ENCODE measurements at regions not wholly inside any gene's neighbourhood (a gene's known extent, or its start where the extent isn't known, plus 50 kb on each side); places are given as distances from the start of the nearest gene placed in this dataset.

GRCh38 chr7:69412331-69413146, 185.7 kb upstream of the AUTS2 start:
- H4K20me1 ChIP-seq = no peaks in the 10 kb centered on the region
- TF ChIP-seq Cebpa-rat (IDR thresholded peaks at IDR 0.05) = no peak
- H3K4me1 ChIP-seq = peaks cover 8 to 29% (median 14%) of the 10 kb centered on the region in 10 experiments; a peak in 17 of 20 replicates
- peak overlapping the region in 10 of 11 experiments; percentile 1 to 55 (median 18); a peak in 13 of 22 replicates for H3K4me2 ChIP-seq
- H3K9ac ChIP-seq = no peak overlapping the region
- no peaks in the 10 kb centered on the region for H3K27me3 ChIP-seq
- H3K36me3 ChIP-seq = peaks cover 0 to 3% (median 0%) of the 10 kb centered on the region in 11 experiments; a peak in 1 of 22 replicates
- 0 out of 22 replicates have a peak overlapping the region, but pooled peaks of 1 of the 11 experiments have one; percentile 17 for H3K27ac ChIP-seq
- no peak overlapping the region for H3K4me3 ChIP-seq
- H3K9me3 ChIP-seq (replicated peaks in 1 of 11) = peaks cover 14 to 29% (median 23%) of the 10 kb centered on the region in 11 experiments

- H3K9me3 ChIP-seq (replicated peaks in 1 of 11) = peaks cover 22 to 38% (median 30%) of the 10 kb centered on the region in 11 experiments
- no peak for TF ChIP-seq Cebpa-rat (IDR thresholded peaks at IDR 0.05)
- H3K36me3 ChIP-seq = peaks cover 0 to 3% (median 0%) of the 10 kb centered on the region in 11 experiments; a peak in 1 of 22 replicates
- H3K27ac ChIP-seq = no peak overlapping the region
- peaks cover 24 to 47% (median 31%) of the 10 kb centered on the region in 10 experiments for H3K4me1 ChIP-seq
- no peak overlapping the region for H3K4me3 ChIP-seq
- H4K20me1 ChIP-seq = no peaks in the 10 kb centered on the region
- H3K4me2 ChIP-seq = no peak overlapping the region
- no peaks in the 10 kb centered on the region for H3K27me3 ChIP-seq
- no peak overlapping the region for H3K9ac ChIP-seq
Measured at GRCh38 chr7:69414555-69414954, 183.7 kb upstream of the AUTS2 start.

GRCh38 chr7:69418869-69419670, 179.2 kb upstream of the AUTS2 start:
- Histone ChIP-seq H3K4me2 (peak overlapping the region; percentile 62 to 78 (median 69)), H3K4me1 (peaks cover 26 to 71% (median 59%) of the 10 kb centered on the region in 10 experiments), H4K20me1 (no peaks in the 10 kb centered on the region), H3K27me3 (no peaks in the 10 kb centered on the region), H3K9me3 (replicated peaks in 1 of 11) (peaks cover 22 to 38% (median 30%) of the 10 kb centered on the region in 11 experiments), H3K4me3 (peak overlapping the region in 3 of 10 experiments; percentile 3 to 19 (median 14); a peak in 5 of 20 replicates), H3K36me3 (peaks cover 0 to 3% (median 0%) of the 10 kb centered on the region in 11 experiments; a peak in 1 of 22 replicates), H3K9ac (peak overlapping the region in 10 of 11 experiments; percentile 44 to 84 (median 76); a peak in 19 of 22 replicates), H3K27ac (peak overlapping the region; percentile 35 to 97 (median 92); a peak in 21 of 22 replicates)
- TF ChIP-seq Cebpa-rat (IDR thresholded peaks at IDR 0.05) = peak in 8 of 11 experiments; percentile 51 to 97 (median 80); a peak in 14 of 22 replicates

DNA sequence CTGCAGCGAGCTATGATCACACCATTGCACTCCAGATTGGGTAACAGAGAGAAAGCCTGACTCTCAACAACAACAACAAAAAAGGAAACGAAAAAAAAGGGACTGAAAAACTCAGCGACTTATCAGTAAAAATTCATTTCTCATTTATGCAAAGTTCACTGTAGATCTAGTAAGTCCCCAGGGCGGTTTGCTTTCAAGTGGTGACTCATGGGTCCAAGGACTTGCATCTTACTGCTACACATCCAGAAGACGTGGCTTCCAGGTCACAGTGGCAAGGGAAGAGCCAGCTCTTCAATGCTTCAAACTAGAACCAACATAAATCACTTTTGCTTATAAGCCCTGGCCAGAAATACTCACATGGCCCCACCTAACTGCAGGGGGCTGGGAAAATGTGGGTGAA, 178.3 kb upstream of the AUTS2 start:
- no peak overlapping the region for H3K4me3 ChIP-seq
- 0 out of 22 replicates have a peak, but pooled peaks of 1 of the 11 experiments have one; percentile 4 for TF ChIP-seq Cebpa-rat (IDR thresholded peaks at IDR 0.05)
- peak overlapping the region in 10 of 11 experiments; percentile 68 to 97 (median 92); a peak in 21 of 22 replicates for H3K27ac ChIP-seq
- H3K27me3 ChIP-seq = no peaks in the 10 kb centered on the region
- peaks cover 0 to 3% (median 0%) of the 10 kb centered on the region in 11 experiments; a peak in 1 of 22 replicates for H3K36me3 ChIP-seq
- peak overlapping the region in 10 of 11 experiments; percentile 44 to 84 (median 76); a peak in 18 of 22 replicates for H3K9ac ChIP-seq
- H3K9me3 ChIP-seq (replicated peaks in 1 of 11) = peaks cover 22 to 30% (median 23%) of the 10 kb centered on the region in 11 experiments
- peaks cover 26 to 79% (median 62%) of the 10 kb centered on the region in 10 experiments for H3K4me1 ChIP-seq
- peak overlapping the region; percentile 62 to 78 (median 69) for H3K4me2 ChIP-seq
- H4K20me1 ChIP-seq = no peaks in the 10 kb centered on the region

GRCh38 chr7:69422574-69422985, 175.7 kb upstream of the AUTS2 start:
- H3K27ac ChIP-seq = peak overlapping the region in 6 of 11 experiments; percentile 92 to 97 (median 94); a peak in 11 of 22 replicates
- H3K36me3 ChIP-seq = no peaks in the 10 kb centered on the region
- H3K4me3 ChIP-seq = no peak overlapping the region
- H3K27me3 ChIP-seq = no peaks in the 10 kb centered on the region
- peaks cover 26 to 72% (median 62%) of the 10 kb centered on the region in 10 experiments for H3K4me1 ChIP-seq
- peaks cover 5 to 8% (median 7%) of the 10 kb centered on the region in 11 experiments for H3K9me3 ChIP-seq (replicated peaks in 1 of 11)
- no peaks in the 10 kb centered on the region for H4K20me1 ChIP-seq
- H3K4me2 ChIP-seq = peak overlapping the region in 7 of 11 experiments; percentile 17 to 78 (median 69); a peak in 10 of 22 replicates
- TF ChIP-seq Cebpa-rat (IDR thresholded peaks at IDR 0.05) = no peak
- H3K9ac ChIP-seq = peak overlapping the region in 1 of 11 experiments; percentile 19; a peak in 2 of 22 replicates

GRCh38 chr7:69426705-69427104, 171.6 kb upstream of the AUTS2 start:
- no peaks in the 10 kb centered on the region for H4K20me1 ChIP-seq
- no peaks in the 10 kb centered on the region for H3K36me3 ChIP-seq
- H3K27me3 ChIP-seq = no peaks in the 10 kb centered on the region
- no peak overlapping the region; a peak in 1 of 22 replicates for H3K27ac ChIP-seq
- no peak overlapping the region for H3K4me2 ChIP-seq
- H3K4me1 ChIP-seq = peaks cover 20 to 66% (median 56%) of the 10 kb centered on the region in 10 experiments
- H3K9me3 ChIP-seq (replicated peaks in 1 of 11) = peaks cover 0 to 10% (median 0%) of the 10 kb centered on the region in 11 experiments; a peak in 5 of 22 replicates
- H3K9ac ChIP-seq = no peak overlapping the region; a peak in 1 of 22 replicates
- H3K4me3 ChIP-seq = no peak overlapping the region
- TF ChIP-seq Cebpa-rat (IDR thresholded peaks at IDR 0.05) = no peak

DNA sequence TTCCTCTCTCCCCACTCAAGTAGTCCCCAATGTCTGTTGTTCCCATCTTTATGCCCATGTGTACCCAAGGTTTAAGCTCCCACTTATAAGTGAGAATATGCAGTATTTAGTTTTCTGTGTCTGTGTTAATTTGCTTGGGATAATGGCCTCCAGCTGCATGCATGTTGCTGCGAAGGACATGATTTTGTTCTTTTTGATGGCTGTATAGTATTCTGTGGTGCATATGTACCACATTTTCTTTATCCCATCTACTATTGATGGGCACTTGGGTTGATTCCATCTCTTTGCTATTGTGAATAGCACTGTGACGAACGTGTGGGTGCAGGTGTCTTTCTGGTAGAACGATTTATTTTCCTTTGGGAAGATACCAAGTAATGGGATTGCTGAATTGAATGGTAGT, 170.2 kb upstream of the AUTS2 start:
- Histone ChIP-seq H4K20me1 (no peaks in the 10 kb centered on the region), H3K4me1 (peaks cover 34 to 66% (median 56%) of the 10 kb centered on the region in 10 experiments), H3K4me2 (peak overlapping the region in 1 of 11 experiments; percentile 73; a peak in 1 of 22 replicates), H3K9ac (no peak overlapping the region), H3K9me3 (replicated peaks in 1 of 11) (peaks cover 0 to 10% (median 0%) of the 10 kb centered on the region in 11 experiments; a peak in 5 of 22 replicates), H3K27me3 (no peaks in the 10 kb centered on the region), H3K27ac (peak overlapping the region in 5 of 11 experiments; percentile 45 to 94 (median 92); a peak in 4 of 22 replicates), H3K4me3 (no peak overlapping the region), H3K36me3 (no peaks in the 10 kb centered on the region)
- TF ChIP-seq Cebpa-rat (IDR thresholded peaks at IDR 0.05) = no peak

- H3K4me1 ChIP-seq = peaks cover 52 to 72% (median 65%) of the 10 kb centered on the region in 10 experiments
- H3K4me3 ChIP-seq = peak overlapping the region in 6 of 10 experiments; percentile 9 to 37 (median 21); a peak in 6 of 20 replicates
- H3K4me2 ChIP-seq = peak overlapping the region; percentile 73 to 91 (median 84)
- no peaks in the 10 kb centered on the region for H3K36me3 ChIP-seq
- H3K27me3 ChIP-seq = peaks cover 0 to 3% (median 0%) of the 10 kb centered on the region in 11 experiments; a peak in 1 of 22 replicates
- peak overlapping the region in 10 of 11 experiments; percentile 14 to 83 (median 74); a peak in 18 of 22 replicates for H3K9ac ChIP-seq
- H3K9me3 ChIP-seq (replicated peaks in 1 of 11) = peaks cover 0 to 10% (median 0%) of the 10 kb centered on the region in 11 experiments; a peak in 5 of 22 replicates
- peak overlapping the region in 10 of 11 experiments; percentile 16 to 94 (median 84); a peak in 19 of 22 replicates for H3K27ac ChIP-seq
- H4K20me1 ChIP-seq = no peaks in the 10 kb centered on the region
- TF ChIP-seq Cebpa-rat (IDR thresholded peaks at IDR 0.05) = no peak
Measured at GRCh38 chr7:69429911-69430383, 168.3 kb upstream of the AUTS2 start.

All from BLaER1 treated with 17β-estradiol and CSF1 and Interleukin-3, amounts not matched to agents 10 nM and 100 nM (cell line).